MV-4-11 (cell line): ENCODE measurements at regions not wholly inside any gene's neighbourhood (a gene's known extent, or its start where the extent isn't known, plus 50 kb on each side); places are given as distances from the start of the nearest gene placed in this dataset.

Source experiments
- DNase-seq: peaks from one replicate; lab custom pipeline; 2025; lab: John Stamatoyannopoulos, UW

- no peak for DNase-seq
Measured at GRCh38 chr4:126038502-126039144, 723.9 kb downstream of the FAT4 start.

- DNase-seq, result no peak
Measured at GRCh38 chr4:126046081-126046614, 731.4 kb downstream of the FAT4 start.

GRCh38 chr4:126047114-126047513, 732.4 kb downstream of the FAT4 start:
- no peak for DNase-seq

GRCh38 chr4:126051689-126052424, 737.1 kb downstream of the FAT4 start:
- DNase-seq, result no peak

- DNase-seq, result no peak
Measured at GRCh38 chr4:126056116-126056650, 741.4 kb downstream of the FAT4 start.

GRCh38 chr4:126057371-126057770, 742.6 kb downstream of the FAT4 start:
- no peak for DNase-seq

- no peak for DNase-seq
Measured at GRCh38 chr4:126058596-126058995, 743.8 kb downstream of the FAT4 start.

- no peak for DNase-seq
Measured at GRCh38 chr4:126061655-126062054, 746.9 kb downstream of the FAT4 start.

GRCh38 chr4:126065016-126065415, 750.3 kb downstream of the FAT4 start:
- DNase-seq, result no peak

- DNase-seq, result no peak
Measured at GRCh38 chr4:126071346-126072333, 756.9 kb downstream of the FAT4 start.

GRCh38 chr4:126081336-126081735, 766.6 kb downstream of the FAT4 start:
- no peak for DNase-seq

GRCh38 chr4:126086041-126086440, 771.3 kb downstream of the FAT4 start:
- DNase-seq, result no peak

- no peak for DNase-seq
Measured at GRCh38 chr4:126087101-126087500, 772.3 kb downstream of the FAT4 start.

- no peak for DNase-seq
Measured at GRCh38 chr4:126097155-126097799, 782.5 kb downstream of the FAT4 start.

GRCh38 chr4:126106658-126107057, 791.9 kb downstream of the FAT4 start:
- no peak for DNase-seq

- no peak for DNase-seq
Measured at GRCh38 chr4:126109836-126110235, 795.1 kb downstream of the FAT4 start.

GRCh38 chr4:126113058-126113457, 798.3 kb downstream of the FAT4 start:
- no peak for DNase-seq

GRCh38 chr4:126123611-126124325, 809.0 kb downstream of the FAT4 start:
- DNase-seq, result no peak

GRCh38 chr4:126124818-126125217, 810.1 kb downstream of the FAT4 start:
- DNase-seq, result no peak

- no peak for DNase-seq
Measured at GRCh38 chr4:126130215-126130614, 815.5 kb downstream of the FAT4 start.
